CMK (cell line): ENCODE measurements at regions not wholly inside any gene's neighbourhood (a gene's known extent, or its start where the extent isn't known, plus 50 kb on each side); places are given as distances from the start of the nearest gene placed in this dataset.
"Not testable (repeated sequence)": the region's sequence is repeated elsewhere in the genome, so short reads cannot be mapped to it uniquely, and the experiment has no call there.

Experiments
- DNase-seq: peaks from one replicate; pipeline ENCODE4 v3.0.0-alpha.2; 2010; ENCODE audit warnings: low read depth

GRCh38 chr7:131959106-131959812 lies 402.8 kb upstream of the PODXL start:
- DNase-seq = no peak

- no peak for DNase-seq
Measured at GRCh38 chr7:131957338-131958020, 401.1 kb upstream of the PODXL start.

DNA sequence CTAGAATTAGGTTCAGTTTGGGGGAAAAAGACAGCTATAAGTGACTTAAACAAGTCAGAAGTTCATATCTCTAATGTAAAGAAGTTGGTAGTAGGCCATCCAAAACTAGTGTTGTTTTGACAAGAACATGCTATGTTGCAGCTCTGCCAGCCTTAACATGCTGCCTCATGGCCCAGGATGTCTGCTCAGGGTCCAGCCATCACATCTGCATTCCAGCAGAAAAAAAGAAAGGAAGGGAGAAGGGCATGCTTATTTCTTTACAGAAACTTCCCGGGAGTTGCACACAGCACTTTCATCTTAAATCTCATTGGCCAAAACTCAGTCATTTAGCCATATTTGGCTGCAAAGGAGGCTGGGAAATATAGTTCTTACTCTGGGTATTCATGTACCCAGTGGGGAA lies 400.4 kb upstream of the PODXL start:
- no peak for DNase-seq

- DNase-seq = no peak
Measured at GRCh38 chr7:131955679-131956078, 399.3 kb upstream of the PODXL start.

DNA sequence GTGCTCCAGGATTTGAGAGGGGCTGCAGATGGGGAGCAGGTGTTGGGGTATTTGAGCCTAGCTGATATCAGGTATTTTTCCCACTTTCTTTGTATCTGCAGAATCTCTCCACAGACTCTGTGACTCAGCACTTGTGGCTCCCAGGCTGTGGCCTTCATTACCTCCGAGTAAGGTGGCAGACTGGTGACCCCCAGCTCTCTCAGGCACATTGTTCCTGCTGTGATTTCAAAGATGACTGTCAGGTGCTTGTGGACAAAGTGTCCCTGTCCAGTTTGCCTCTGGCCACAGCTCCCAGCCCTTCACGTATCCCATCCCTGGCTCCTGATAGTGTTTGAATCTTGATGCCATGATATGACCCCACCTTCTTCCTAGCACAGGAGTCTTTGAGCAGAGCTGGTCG lies 396.8 kb upstream of the PODXL start:
- DNase-seq = no peak

GRCh38 chr7:131952365-131952764 lies 395.9 kb upstream of the PODXL start:
- no peak for DNase-seq

- no peak for DNase-seq
Measured at GRCh38 chr7:131950758-131951157, 394.3 kb upstream of the PODXL start.

DNA sequence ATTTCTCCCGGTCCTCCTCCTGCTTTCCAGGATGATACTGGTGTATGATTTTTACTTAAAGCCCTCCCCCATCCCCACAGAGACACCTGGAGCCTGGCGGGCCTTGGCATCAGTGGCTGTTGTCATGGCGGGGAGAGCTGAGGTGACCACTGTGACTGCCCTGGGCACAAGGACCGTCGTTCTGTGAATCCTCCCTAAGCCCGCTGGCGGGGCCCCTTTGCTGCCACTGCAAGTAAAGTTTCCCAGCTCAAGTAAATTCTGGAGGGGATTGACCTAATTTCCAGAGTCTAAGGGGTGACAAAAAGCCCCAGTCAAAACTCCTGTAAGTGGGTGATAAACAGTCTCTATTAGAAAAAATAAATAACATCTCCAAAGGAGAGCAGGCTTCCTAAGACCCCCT lies 393.2 kb upstream of the PODXL start:
- no peak for DNase-seq

GRCh38 chr7:131948434-131949053 lies 392.1 kb upstream of the PODXL start:
- DNase-seq = no peak

GRCh38 chr7:131947661-131948060 lies 391.2 kb upstream of the PODXL start:
- DNase-seq = no peak

GRCh38 chr7:131945957-131946544 lies 389.6 kb upstream of the PODXL start:
- DNase-seq = no peak

DNA sequence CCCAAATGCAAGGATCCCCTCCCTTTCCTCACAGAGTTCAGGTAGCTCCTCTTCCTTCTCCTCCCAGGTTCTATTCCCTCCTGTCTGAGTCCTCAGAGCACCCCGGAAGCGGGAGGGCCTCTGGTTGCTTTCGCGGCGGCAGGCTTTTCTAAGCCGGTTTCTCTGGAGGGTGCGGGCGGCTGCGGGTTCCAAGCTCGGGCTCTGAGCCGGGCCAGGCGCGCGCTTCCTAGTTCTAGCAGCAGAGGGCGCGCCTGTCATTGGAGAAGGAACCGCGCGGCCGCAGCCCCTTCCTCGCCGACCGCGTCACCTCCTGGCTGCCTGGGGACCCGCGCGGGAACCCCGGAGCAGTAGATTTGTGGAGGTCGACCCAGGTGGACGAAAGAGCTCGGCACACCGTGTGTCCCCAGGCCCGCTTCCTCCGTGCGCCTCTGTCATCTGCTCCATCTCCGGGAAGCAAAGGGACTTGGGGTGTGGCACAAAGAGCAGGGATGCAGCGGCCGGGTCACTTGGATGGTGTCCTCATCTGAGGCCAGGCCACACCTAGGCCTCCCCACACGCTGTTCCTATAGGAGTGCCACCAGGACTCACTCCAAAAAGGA lies 389.0 kb upstream of the PODXL start:
- DNase-seq = peak; percentile 9

DNA sequence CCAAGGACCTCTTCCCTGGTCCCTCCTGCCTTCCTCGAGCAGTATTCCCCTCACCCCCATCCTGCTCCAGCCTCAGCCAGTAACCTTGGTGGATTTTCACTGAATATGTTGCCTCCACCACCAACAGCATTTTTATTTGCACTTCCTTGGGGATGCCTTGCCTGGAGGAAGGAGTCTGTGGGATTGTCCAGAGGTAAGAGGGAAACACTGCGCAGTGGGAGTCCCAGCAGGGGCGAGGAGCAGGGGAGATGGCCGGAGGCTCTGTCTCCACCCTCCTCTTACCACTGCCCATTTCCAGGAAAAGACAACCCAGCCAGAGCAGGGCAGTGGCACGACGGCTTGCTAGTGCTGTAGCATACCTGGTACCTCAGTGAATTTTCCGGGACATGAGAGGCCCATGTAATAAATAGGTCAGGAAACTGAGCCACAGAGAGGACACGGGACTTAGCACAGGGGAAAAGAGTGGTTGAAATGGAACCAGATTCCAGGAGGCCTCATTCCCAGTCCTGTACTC lies 388.2 kb upstream of the PODXL start:
- DNase-seq = no peak

- DNase-seq = no peak
Measured at GRCh38 chr7:131943646-131944045, 387.2 kb upstream of the PODXL start.

GRCh38 chr7:131943211-131943610 lies 386.8 kb upstream of the PODXL start:
- DNase-seq = no peak

- DNase-seq = no peak
Measured at GRCh38 chr7:131942287-131943150, 386.1 kb upstream of the PODXL start.

- no peak for DNase-seq
Measured at GRCh38 chr7:131941291-131941690, 384.9 kb upstream of the PODXL start.

DNA sequence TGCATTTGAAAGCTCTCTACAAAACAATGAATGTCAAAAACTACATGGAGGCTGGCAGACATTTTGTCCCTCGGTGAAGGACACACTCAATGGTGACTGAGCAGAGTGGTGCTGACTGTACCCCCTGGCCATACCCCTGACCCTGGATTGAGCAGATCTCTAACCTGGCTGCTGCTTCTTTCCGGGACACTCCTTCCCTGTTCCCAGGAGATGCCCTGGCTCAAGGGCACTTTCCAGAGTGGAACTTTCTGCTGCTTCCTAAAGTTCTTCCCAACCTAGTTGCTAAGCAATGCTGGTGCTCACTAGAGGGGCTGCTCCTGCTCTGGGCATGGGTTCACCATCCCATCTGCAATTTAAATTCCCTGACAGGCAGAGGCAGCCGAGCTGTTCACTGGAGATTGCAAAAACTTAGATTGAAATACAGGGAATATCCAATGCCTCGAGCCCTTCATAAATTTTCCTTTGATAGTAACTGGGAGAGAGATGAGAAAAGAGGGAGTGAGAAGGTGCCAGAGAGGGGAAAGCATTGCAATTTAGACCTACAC lies 384.3 kb upstream of the PODXL start:
- DNase-seq = no peak

- DNase-seq = not testable (repeated sequence)
Measured at GRCh38 chr7:131938788-131939187, 382.4 kb upstream of the PODXL start.

DNA sequence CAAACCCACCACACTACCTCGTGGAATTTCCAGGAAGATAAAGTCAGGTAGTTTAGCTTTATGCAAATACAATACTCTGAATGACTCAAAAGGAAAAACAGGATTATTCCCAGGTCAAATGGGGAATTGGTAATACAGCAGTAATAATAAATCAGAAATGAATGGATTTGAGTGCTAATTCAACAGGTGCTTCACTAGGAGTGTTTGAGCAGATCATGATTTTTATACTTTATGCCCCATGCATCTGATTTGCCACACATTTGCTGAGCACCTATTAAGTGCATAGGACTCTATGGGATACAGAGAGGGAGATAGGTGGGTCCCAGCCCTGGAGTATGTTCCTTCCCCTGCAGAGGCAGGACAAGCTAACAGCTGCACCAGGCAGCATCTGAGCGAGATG lies 381.4 kb upstream of the PODXL start:
- DNase-seq = no peak

- no peak for DNase-seq
Measured at GRCh38 chr7:131935180-131935579, 378.8 kb upstream of the PODXL start.
